ENCODE measurements at regions not wholly inside any gene's neighbourhood (a gene's known extent, or its start where the extent isn't known, plus 50 kb on each side); places are given as distances from the start of the nearest gene placed in this dataset.

DNA sequence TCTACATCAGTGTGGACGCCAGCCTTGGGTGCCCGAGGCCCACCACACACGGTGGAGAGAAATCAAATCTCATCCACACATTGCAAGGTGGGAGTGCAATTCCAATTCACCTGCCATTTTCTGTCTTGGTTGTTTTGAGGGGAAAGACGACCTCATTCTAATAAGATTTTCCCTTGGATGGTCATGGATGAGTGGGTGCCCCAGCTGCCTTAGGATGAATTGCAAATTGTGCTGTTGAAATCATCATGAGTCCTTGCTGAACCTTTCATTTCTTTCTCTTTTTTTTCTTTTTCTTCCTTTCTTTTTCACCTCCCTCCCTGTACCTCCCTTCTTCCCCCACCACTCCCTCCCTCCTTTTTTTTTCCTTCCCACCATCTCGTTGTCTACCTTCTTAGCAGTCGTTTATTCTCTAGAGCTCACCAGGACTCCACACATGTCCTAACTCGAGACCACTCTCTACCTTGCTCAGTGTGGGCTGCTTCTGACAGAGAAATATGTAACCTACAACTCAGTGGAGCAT lies 266.9 kb upstream of the NFE2L3 start:
- Histone ChIP-seq H3K4me2 (ENCODE audit: low read length) (no peak overlapping the region), H3K79me2 (ENCODE audit: control insufficient read depth, insufficient read depth, low read length) (no peaks in the 10 kb centered on the region), H3K23ac (ENCODE audit: low read length) (no peak overlapping the region), H3K4me3 (ENCODE audit: low read length) (no peak overlapping the region), H2BK5ac (ENCODE audit: low read length) (no peak overlapping the region), H3K56ac (ENCODE audit: low read length) (no peak overlapping the region), H3K27ac (ENCODE audit: low read depth, low read length) (no peak overlapping the region), H3K18ac (ENCODE audit: low read length) (no peak overlapping the region), H2BK120ac (ENCODE audit: low read depth, low read length) (no peak overlapping the region), H2AK5ac (ENCODE audit: low read length) (no peak overlapping the region), H3K27me3 (ENCODE audit: insufficient read depth, low read length, poor library complexity) (no peaks in the 10 kb centered on the region), H2BK15ac (replicated peaks; ENCODE audit: low read depth) (no peak overlapping the region), H3K9ac (ENCODE audit: low read length) (no peak overlapping the region), H3K4me1 (ENCODE audit: control insufficient read depth, low read depth, low read length) (no peaks in the 10 kb centered on the region), H3K79me1 (ENCODE audit: low read length) (no peaks in the 10 kb centered on the region), H4K8ac (ENCODE audit: low read depth, low read length) (no peak overlapping the region), H3K4ac (ENCODE audit: low read depth, low read length) (no peak overlapping the region), H4K5ac (ENCODE audit: low read length) (no peak overlapping the region), H3K36me3 (ENCODE audit: control insufficient read depth, insufficient read depth, low read length) (no peaks in the 10 kb centered on the region)
- DNase-seq, result no peak
- WGBS (ENCODE audit: extremely low coverage, insufficient coverage, low lambda C conversion rate), result no CpG with 5 or more reads among the region's 7 CpGs

DNA sequence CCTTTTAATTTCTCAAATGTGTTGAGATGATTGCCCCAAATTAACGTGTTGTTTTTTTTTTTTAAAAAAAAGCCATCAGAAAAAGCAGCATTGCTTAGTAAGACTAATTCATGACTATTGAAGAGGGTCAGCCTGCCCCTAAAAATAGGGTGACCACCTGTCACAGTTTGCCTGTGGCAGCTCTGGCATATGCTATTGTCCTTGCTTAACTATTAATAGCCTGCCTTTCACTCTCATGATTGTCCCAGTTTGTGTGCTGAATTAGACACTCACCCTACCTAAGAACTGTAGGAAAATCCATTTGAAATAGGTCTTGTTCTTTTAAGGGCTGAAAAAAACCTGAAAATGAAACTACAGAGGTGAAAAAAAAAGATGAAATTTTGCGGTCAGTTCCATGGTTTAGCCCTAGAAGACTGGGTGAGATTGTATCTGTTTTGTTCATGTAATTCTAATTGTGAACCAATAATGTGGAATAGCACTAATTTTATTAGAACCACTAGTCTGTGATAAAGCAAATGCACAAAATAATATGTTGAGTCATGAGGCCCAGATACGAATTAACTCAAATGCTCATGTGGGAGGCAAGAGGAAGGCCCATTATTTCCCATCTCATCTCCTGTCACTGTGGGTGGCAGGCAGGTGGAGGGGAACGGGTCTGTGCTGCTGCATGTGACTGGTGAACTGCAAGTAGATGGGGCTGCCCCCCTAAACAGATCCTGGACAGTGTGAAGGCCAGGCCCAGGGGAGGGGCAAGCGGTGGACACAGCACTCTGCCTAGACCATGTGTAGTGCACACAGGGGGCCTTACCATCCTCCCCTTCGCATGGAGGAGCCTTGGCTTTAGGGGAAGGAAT lies 265.4 kb upstream of the NFE2L3 start:
- DNase-seq, result no peak
- Histone ChIP-seq H4K5ac (ENCODE audit: low read length) (no peak overlapping the region), H3K4me1 (ENCODE audit: control insufficient read depth, low read depth, low read length) (no peaks in the 10 kb centered on the region), H3K27ac (ENCODE audit: low read depth, low read length) (no peak overlapping the region), H3K36me3 (ENCODE audit: control insufficient read depth, insufficient read depth, low read length) (no peaks in the 10 kb centered on the region), H3K4ac (ENCODE audit: low read depth, low read length) (no peak overlapping the region), H3K79me1 (ENCODE audit: low read length) (no peaks in the 10 kb centered on the region), H3K56ac (ENCODE audit: low read length) (no peak overlapping the region), H3K23ac (ENCODE audit: low read length) (peak overlapping the region; percentile 45), H2BK15ac (replicated peaks; ENCODE audit: low read depth) (no peak overlapping the region), H3K79me2 (ENCODE audit: control insufficient read depth, insufficient read depth, low read length) (no peaks in the 10 kb centered on the region), H2BK5ac (ENCODE audit: low read length) (no peak overlapping the region), H2BK120ac (ENCODE audit: low read depth, low read length) (no peak overlapping the region), H4K8ac (ENCODE audit: low read depth, low read length) (no peak overlapping the region), H3K4me3 (ENCODE audit: low read length) (no peak overlapping the region), H3K27me3 (ENCODE audit: insufficient read depth, low read length, poor library complexity) (no peaks in the 10 kb centered on the region), H3K18ac (ENCODE audit: low read length) (no peak overlapping the region), H3K9ac (ENCODE audit: low read length) (no peak overlapping the region), H3K4me2 (ENCODE audit: low read length) (no peak overlapping the region), H2AK5ac (ENCODE audit: low read length) (no peak overlapping the region)
- WGBS (ENCODE audit: extremely low coverage, insufficient coverage, low lambda C conversion rate), result no CpG with 5 or more reads among the region's 6 CpGs

DNA sequence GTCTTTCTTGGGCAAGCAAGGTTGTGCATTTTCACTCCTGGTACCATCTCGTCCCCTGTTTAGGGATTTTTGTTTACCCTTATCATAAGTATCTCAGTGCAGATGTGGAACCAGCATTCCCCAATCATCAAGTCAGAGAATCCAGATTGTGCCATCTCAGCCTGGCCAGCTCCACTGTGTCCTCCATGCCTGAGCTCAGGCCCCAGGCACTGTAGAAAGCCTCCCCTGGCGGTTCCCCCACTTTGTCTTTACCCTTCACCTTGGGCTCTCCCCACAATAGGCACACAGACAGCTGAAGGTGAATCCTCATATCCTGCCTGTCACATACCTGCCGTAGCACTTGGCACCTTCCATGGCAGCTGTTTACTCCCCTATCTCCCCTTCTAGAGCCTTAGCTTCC lies 264.7 kb upstream of the NFE2L3 start:
- H3K9ac ChIP-seq (ENCODE audit: low read length), result no peak overlapping the region
- DNase-seq, result no peak
- H3K56ac ChIP-seq (ENCODE audit: low read length), result no peak overlapping the region
- H3K79me2 ChIP-seq (ENCODE audit: control insufficient read depth, insufficient read depth, low read length), result no peaks in the 10 kb centered on the region
- H3K4me2 ChIP-seq (ENCODE audit: low read length), result no peak overlapping the region
- H3K18ac ChIP-seq (ENCODE audit: low read length), result no peak overlapping the region
- H3K36me3 ChIP-seq (ENCODE audit: control insufficient read depth, insufficient read depth, low read length), result no peaks in the 10 kb centered on the region
- H3K27ac ChIP-seq (ENCODE audit: low read depth, low read length), result no peak overlapping the region
- H4K8ac ChIP-seq (ENCODE audit: low read depth, low read length), result no peak overlapping the region
- H2BK15ac ChIP-seq (replicated peaks; ENCODE audit: low read depth), result no peak overlapping the region
- no peaks in the 10 kb centered on the region for H3K27me3 ChIP-seq (ENCODE audit: insufficient read depth, low read length, poor library complexity)
- H3K23ac ChIP-seq (ENCODE audit: low read length), result peak overlapping the region; percentile 45
- H3K4me1 ChIP-seq (ENCODE audit: control insufficient read depth, low read depth, low read length), result no peaks in the 10 kb centered on the region
- no peak overlapping the region for H3K4me3 ChIP-seq (ENCODE audit: low read length)
- H2AK5ac ChIP-seq (ENCODE audit: low read length), result no peak overlapping the region
- no peak overlapping the region for H4K5ac ChIP-seq (ENCODE audit: low read length)
- WGBS (ENCODE audit: extremely low coverage, insufficient coverage, low lambda C conversion rate), result no CpG with 5 or more reads among the region's 3 CpGs
- H2BK120ac ChIP-seq (ENCODE audit: low read depth, low read length), result no peak overlapping the region
- H3K79me1 ChIP-seq (ENCODE audit: low read length), result no peaks in the 10 kb centered on the region
- no peak overlapping the region for H3K4ac ChIP-seq (ENCODE audit: low read depth, low read length)
- H2BK5ac ChIP-seq (ENCODE audit: low read length), result no peak overlapping the region

DNA sequence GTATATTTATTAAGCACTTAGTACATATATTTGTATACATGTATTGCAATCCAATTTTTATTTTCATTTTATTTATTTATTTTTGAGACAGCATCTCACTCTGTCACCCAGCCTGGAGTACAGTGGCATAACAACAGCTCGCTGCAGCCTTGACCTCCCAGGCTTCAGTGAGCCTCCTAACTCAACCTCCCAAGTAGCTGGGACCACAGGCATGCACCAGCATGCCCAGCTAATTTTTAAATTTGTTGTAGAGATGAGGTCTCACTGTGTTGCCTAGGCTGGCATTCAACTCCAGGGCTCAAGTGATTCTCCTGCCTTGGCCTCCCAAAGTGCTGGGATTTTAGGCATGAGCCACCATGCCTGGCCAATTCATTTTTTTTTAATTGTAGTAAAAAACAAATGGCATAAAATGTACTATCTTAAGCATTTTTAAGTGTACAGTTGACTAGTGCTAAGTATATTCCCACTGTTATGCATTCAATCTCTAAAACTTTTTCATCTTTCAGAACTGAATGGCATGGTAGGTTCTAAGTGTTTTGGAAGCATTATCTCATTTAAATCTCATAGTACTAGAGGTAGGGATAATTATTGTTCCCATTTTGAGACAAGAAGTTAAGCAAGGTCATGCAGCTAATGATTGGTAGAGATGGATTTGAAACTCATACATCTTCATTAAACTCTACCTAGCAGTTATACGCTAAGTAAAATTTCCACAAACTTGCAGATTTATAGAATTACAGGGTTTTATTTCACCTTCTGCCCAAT lies 264.0 kb upstream of the NFE2L3 start:
- Histone ChIP-seq H3K4me3 (ENCODE audit: low read length) (no peak overlapping the region), H3K36me3 (ENCODE audit: control insufficient read depth, insufficient read depth, low read length) (no peaks in the 10 kb centered on the region), H3K79me2 (ENCODE audit: control insufficient read depth, insufficient read depth, low read length) (no peaks in the 10 kb centered on the region), H3K79me1 (ENCODE audit: low read length) (no peaks in the 10 kb centered on the region), H2BK15ac (replicated peaks; ENCODE audit: low read depth) (no peak overlapping the region), H3K4me2 (ENCODE audit: low read length) (no peak overlapping the region), H2AK5ac (ENCODE audit: low read length) (no peak overlapping the region), H2BK5ac (ENCODE audit: low read length) (no peak overlapping the region), H3K4ac (ENCODE audit: low read depth, low read length) (no peak overlapping the region), H3K9ac (ENCODE audit: low read length) (no peak overlapping the region), H2BK120ac (ENCODE audit: low read depth, low read length) (no peak overlapping the region), H4K5ac (ENCODE audit: low read length) (no peak overlapping the region), H3K23ac (ENCODE audit: low read length) (no peak overlapping the region), H3K56ac (ENCODE audit: low read length) (no peak overlapping the region), H3K4me1 (ENCODE audit: control insufficient read depth, low read depth, low read length) (no peaks in the 10 kb centered on the region), H3K18ac (ENCODE audit: low read length) (no peak overlapping the region), H3K27ac (ENCODE audit: low read depth, low read length) (no peak overlapping the region), H3K27me3 (ENCODE audit: insufficient read depth, low read length, poor library complexity) (no peaks in the 10 kb centered on the region), H4K8ac (ENCODE audit: low read depth, low read length) (no peak overlapping the region)
- DNase-seq, result no peak
- WGBS (ENCODE audit: extremely low coverage, insufficient coverage, low lambda C conversion rate), result no CpG with 5 or more reads among the region's 2 CpGs

DNA sequence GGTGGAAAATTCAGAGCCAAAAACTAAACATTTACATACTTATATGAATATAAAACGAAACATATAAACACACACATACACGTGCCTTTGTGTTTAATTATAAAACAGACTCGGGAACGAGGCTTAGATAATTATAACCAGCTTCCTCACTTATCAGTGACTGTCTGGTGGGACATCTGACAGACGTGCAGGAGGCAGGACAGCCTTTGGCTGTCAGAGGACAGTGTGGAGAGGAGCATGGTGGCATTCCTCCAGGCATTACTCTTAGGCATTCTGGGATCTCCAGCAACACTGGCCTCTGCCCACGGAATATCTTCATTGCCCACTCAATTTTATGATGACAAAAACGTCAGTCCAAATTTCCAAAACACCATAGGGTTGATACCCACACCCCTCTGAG lies 262.2 kb upstream of the NFE2L3 start:
- Histone ChIP-seq H3K9ac (ENCODE audit: low read length) (no peak overlapping the region), H3K4me1 (ENCODE audit: control insufficient read depth, low read depth, low read length) (no peaks in the 10 kb centered on the region), H2BK5ac (ENCODE audit: low read length) (no peak overlapping the region), H3K79me2 (ENCODE audit: control insufficient read depth, insufficient read depth, low read length) (no peaks in the 10 kb centered on the region), H3K79me1 (ENCODE audit: low read length) (no peaks in the 10 kb centered on the region), H3K27me3 (ENCODE audit: insufficient read depth, low read length, poor library complexity) (no peaks in the 10 kb centered on the region), H3K4me3 (ENCODE audit: low read length) (no peak overlapping the region), H3K27ac (ENCODE audit: low read depth, low read length) (no peak overlapping the region), H4K5ac (ENCODE audit: low read length) (no peak overlapping the region), H4K8ac (ENCODE audit: low read depth, low read length) (no peak overlapping the region), H3K4me2 (ENCODE audit: low read length) (no peak overlapping the region), H3K36me3 (ENCODE audit: control insufficient read depth, insufficient read depth, low read length) (no peaks in the 10 kb centered on the region), H3K56ac (ENCODE audit: low read length) (no peak overlapping the region), H2BK15ac (replicated peaks; ENCODE audit: low read depth) (no peak overlapping the region), H2BK120ac (ENCODE audit: low read depth, low read length) (no peak overlapping the region), H3K4ac (ENCODE audit: low read depth, low read length) (no peak overlapping the region), H2AK5ac (ENCODE audit: low read length) (no peak overlapping the region), H3K18ac (ENCODE audit: low read length) (no peak overlapping the region), H3K23ac (ENCODE audit: low read length) (no peak overlapping the region)
- no peak for DNase-seq
- WGBS (ENCODE audit: extremely low coverage, insufficient coverage, low lambda C conversion rate), result no CpG with 5 or more reads among the region's 7 CpGs
